ENCODE measurements at regions not wholly inside any gene's neighbourhood (a gene's known extent, or its start where the extent isn't known, plus 50 kb on each side); places are given as distances from the start of the nearest gene placed in this dataset.
A peak's percentile ranks its signal among the peaks of the same experiment; 100 is the strongest.
"Not testable (repeated sequence)": the region's sequence is repeated elsewhere in the genome, so short reads cannot be mapped to it uniquely, and the experiment has no call there.

DNA sequence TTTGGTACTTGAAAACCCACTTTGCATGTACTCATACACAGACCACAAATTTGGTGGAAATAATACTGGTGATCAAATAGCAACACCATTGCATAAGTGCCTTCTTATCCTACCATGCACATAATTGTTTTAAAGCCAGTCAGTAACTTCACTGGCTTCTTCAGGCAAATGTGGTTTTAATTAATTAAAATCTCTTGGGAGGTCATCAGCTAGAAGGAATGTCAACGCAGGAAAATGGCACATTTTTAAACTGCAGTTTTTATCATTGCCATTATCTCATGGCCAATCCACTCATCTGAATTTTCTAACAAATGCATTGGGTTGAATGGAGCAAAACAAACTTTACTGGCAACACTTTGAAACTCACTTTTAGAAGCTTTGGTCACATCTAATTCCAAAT, 105.7 kb upstream of the ZPLD1 start:
- no peak for DNase-seq (ENCODE audit: low read depth)

- no peak for DNase-seq (ENCODE audit: low read depth)
Measured at GRCh38 chr3:102329561-102329960, 105.3 kb upstream of the ZPLD1 start.

DNA sequence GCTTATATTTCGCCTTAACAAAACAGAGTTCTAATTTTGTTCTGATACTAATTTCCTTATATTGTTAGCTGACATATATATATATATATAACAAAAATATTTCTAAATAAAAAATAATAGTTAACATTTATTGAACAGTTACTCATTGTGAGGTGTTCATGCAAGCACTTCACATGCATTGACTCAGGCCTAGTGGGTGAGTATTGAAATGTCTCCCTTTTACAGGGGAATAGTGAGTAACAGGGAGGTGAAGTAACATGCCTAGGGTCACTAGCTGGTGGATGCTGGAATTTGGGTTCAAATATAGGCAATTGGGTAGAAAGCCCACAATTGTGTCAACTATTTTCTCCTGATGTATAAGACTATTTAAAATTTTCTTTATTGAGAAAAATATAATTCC, 102.6 kb upstream of the ZPLD1 start:
- peak; percentile 30 for DNase-seq (ENCODE audit: low read depth)

GRCh38 chr3:102332934-102333333, 101.9 kb upstream of the ZPLD1 start:
- no peak for DNase-seq (ENCODE audit: low read depth)

DNA sequence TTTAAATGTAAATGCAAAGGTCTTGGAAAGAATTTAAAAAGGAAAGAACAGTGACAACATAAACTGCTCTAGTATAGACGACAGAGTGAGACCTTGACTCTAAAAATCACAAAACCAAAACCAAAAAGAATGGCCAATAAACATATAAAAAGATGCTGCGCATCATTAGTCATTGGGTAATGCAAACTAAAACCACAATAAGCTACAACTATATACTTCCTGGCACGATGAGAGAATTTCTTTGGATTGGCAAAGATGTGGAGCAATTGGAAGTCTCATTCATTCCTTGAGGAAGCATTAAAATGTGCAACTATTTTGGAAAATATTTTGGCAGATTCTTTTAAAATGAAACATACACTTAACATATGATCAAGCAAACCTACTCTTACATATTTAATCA, 98.7 kb upstream of the ZPLD1 start:
- no peak for DNase-seq (ENCODE audit: low read depth)

- DNase-seq (ENCODE audit: low read depth): no peak
Measured at GRCh38 chr3:102339671-102340070, 95.1 kb upstream of the ZPLD1 start.

GRCh38 chr3:102346897-102347296, 87.9 kb upstream of the ZPLD1 start:
- DNase-seq (ENCODE audit: low read depth): no peak

- no peak for DNase-seq (ENCODE audit: low read depth)
Measured at GRCh38 chr3:102348904-102349303, 85.9 kb upstream of the ZPLD1 start.

GRCh38 chr3:102353148-102353547, 81.7 kb upstream of the ZPLD1 start:
- DNase-seq (ENCODE audit: low read depth): no peak

- DNase-seq (ENCODE audit: low read depth): no peak
Measured at GRCh38 chr3:102353805-102354204, 81.0 kb upstream of the ZPLD1 start.

GRCh38 chr3:102354818-102355515, 79.8 kb upstream of the ZPLD1 start:
- peak; percentile 94 for DNase-seq (ENCODE audit: low read depth)

DNA sequence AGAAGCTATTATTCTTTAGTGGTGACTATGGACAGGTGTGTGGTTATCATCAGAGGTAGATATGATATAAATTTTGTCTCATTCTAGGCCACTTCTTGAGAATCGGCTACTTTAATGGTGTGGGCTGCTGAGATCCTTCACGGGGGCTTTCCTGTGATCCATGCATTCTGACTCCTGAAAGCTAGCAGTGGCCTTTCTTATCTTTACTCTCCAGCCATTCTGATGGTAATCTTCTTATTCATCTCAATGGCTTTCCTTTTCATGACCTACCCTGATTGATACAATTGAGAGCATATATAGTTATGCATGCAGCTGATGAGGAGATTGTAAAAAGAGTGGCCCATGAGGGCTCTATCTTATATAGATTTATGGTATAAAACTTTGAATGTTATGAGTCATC, 78.3 kb upstream of the ZPLD1 start:
- no peak for DNase-seq (ENCODE audit: low read depth)

DNA sequence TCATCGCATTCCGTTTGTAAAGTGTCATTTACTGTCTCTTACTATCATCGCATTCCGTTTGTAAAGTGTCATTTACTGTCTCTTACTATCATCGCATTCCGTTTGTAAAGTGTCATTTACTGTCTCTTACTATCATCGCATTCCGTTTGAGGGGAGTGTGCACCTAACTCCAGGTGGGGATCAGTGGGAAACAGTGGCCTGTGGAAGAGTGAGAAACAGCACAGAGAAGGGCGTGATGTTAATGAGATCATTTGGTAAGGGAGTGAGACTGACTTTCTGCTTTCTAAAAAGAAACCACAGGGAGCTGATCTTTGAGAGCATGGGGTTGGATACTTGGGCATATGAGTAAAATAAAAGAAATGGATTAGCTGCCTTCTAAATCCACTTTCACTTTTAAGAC, 77.5 kb upstream of the ZPLD1 start:
- DNase-seq (ENCODE audit: low read depth): not testable (repeated sequence)

DNA sequence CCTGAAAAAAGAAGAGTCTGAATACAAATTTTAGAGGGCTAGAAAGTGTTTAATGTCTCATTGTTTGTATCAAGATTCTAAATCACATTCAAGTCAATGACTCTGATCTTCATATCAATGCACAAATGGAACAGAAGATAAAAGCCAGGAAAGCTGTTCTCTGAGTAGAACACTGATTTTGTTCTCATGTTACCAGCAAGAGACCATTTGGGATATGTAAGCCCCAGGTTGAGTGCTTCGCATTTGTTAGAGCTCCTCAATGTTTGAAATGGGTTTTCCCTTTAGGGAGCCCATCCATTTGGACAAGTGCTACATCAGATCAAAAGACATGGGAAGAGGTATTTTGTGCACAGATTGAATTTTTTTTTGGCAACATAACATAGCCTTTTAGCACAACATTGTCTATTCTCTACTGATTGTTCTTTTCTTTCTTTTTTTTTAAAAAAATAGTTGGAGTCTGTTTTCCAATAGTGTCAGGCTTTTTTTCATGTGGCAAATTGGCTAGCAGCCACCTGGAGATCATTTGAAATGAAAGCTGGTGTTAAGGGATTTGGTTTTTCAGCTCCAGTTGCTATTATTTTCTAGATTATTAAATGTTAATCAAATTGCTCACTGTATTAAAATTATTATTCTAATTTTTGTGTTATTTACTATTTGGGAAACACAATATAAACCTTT, 74.5 kb upstream of the ZPLD1 start:
- no peak for DNase-seq (ENCODE audit: low read depth)

- peak; percentile 19 for DNase-seq (ENCODE audit: low read depth)
Measured at GRCh38 chr3:102361101-102361500, 73.7 kb upstream of the ZPLD1 start.

DNA sequence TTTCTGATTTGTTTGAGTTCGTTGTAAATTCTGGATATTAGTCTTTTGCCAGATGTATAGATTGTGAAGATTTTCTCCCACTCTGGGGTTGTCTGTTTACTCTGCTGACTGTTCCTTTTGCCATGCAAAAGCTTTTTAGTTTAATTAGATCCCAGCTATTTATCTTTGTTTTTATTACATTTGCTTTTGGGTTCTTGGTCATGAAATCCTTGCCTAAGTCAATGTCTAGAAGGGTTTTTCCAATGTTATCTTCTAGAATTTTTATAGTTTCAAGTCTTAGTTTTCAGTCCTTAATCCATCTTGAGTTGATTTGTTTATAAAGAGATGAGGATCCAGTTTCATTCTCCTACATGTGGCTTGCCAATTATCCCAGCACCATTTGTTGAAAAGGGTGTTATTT, 68.7 kb upstream of the ZPLD1 start:
- not testable (repeated sequence) for DNase-seq (ENCODE audit: low read depth)

GRCh38 chr3:102374863-102375634, 59.8 kb upstream of the ZPLD1 start:
- DNase-seq (ENCODE audit: low read depth): no peak

DNA sequence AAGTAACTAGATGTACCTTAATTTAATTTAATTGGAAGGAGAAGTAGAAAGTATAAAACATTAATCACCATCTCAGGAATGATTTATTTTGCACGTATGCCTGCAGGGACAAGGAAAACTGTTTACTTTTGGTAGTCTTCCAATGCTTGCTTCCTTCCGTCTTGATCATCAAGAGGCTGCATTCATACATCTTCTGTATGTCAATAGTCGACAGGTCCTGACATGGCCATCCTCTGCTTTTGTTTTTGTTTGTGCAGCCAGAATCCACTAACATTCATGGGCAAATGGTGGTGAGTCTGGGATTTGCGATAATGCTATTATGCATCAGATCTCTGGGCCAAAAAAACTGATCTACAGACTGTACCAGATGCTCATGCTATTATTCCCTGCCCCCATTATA, 56.6 kb upstream of the ZPLD1 start:
- no peak for DNase-seq (ENCODE audit: low read depth)

DNA sequence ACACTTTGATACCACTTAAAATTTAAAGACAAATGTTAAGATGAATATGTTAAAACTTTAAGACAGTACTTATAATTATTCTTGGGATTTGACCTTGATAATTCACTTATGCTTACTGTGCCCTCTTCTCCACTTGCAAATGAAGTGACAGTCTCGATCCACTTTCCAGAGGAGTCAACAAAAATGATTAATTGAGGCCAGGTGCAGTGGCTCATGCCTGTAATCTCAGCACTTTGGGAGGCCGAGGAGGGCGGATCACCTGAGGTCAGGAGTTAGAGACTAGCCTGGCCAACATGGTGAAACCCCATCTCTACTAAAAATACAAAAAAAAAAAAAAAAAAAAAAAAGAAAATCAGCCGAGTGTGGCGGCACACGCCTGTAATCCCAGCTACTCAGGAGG, 52.6 kb upstream of the ZPLD1 start:
- DNase-seq (ENCODE audit: low read depth): not testable (repeated sequence)
